Activated T-cell treated with anti-CD3 and anti-CD28 coated beads, Interleukin-2, amount 50 U/mL, for 72 hours (primary cell): ENCODE measurements at regions not wholly inside any gene's neighbourhood (a gene's known extent, or its start where the extent isn't known, plus 50 kb on each side); places are given as distances from the start of the nearest gene placed in this dataset.
"Not testable (repeated sequence)": the region's sequence is repeated elsewhere in the genome, so short reads cannot be mapped to it uniquely, and the experiment has no call there.

ENCODE experiments used
- ATAC-seq, 2 donors: fragments of 150-1000 bp; cut with Tn5 transposase; replicated peaks in 1 of 2; 2 replicates each; pipeline ENCODE4 v1.10.0; 2021; ENCODE audit warnings: moderate library complexity in 2 of 2, mild to moderate bottlenecking in 1 of 2
- DNase-seq, 2 donors: peaks; one replicate each; pipeline ENCODE4 v3.0.0; 2021 to 2022; ENCODE audit warnings: mixed read lengths in 1 of 2
- H3K27ac Mint-ChIP-seq: one replicate; pipeline ENCODE4 v1.8.0; 2022; ENCODE audit warnings: mild to moderate bottlenecking, moderate library complexity, mixed read lengths
- H3K27me3 Mint-ChIP-seq: one replicate; pipeline ENCODE4 v1.8.0; 2022; ENCODE audit warnings: low read depth, mixed read lengths
- H3K36me3 Mint-ChIP-seq, 2 donors: one replicate each; pipeline ENCODE4 v1.8.0; 2022; ENCODE audit warnings: mixed read lengths in 2 of 2, mild to moderate bottlenecking in 1 of 2; ENCODE audit not compliant: insufficient read depth in 2 of 2
- H3K4me1 Mint-ChIP-seq: one replicate; pipeline ENCODE4 v1.8.0; 2022; ENCODE audit warnings: low read depth, mixed read lengths
- H3K4me3 Mint-ChIP-seq, 2 donors: one replicate each; pipeline ENCODE4 v1.8.0; 2022; ENCODE audit warnings: mild to moderate bottlenecking in 2 of 2, mixed read lengths in 2 of 2, moderate library complexity in 2 of 2
- H3K9me3 Mint-ChIP-seq, 2 donors: one replicate each; pipeline ENCODE4 v1.8.0; 2022; ENCODE audit warnings: mixed read lengths in 2 of 2

GRCh38 chr4:117699595-117699994, 334.7 kb upstream of the NDST3 start:
- no peaks in the 10 kb centered on the region for H3K4me1 Mint-ChIP-seq

GRCh38 chr4:117700111-117700892, 334.0 kb upstream of the NDST3 start:
- Mint-ChIP-seq H3K27me3 (no peaks in the 10 kb centered on the region), H3K36me3 (no peaks in the 10 kb centered on the region)
- ATAC-seq, result no peak

More at GRCh38 chr4:117699595-117699994, 334.7 kb upstream of the NDST3 start:
- Mint-ChIP-seq H3K36me3 (no peaks in the 10 kb centered on the region), H3K9me3 (peaks cover 0 to 3% of the 10 kb centered on the region in 2 donors), H3K4me3 (no peak overlapping the region), H3K27ac (no peak overlapping the region), H3K27me3 (no peaks in the 10 kb centered on the region)
- ATAC-seq, result no peak
- no peak for DNase-seq

GRCh38 chr4:117702353-117702752, 331.9 kb upstream of the NDST3 start:
- no peaks in the 10 kb centered on the region for H3K36me3 Mint-ChIP-seq
- H3K4me3 Mint-ChIP-seq, result no peak overlapping the region
- H3K27me3 Mint-ChIP-seq, result no peaks in the 10 kb centered on the region
- no peaks in the 10 kb centered on the region for H3K4me1 Mint-ChIP-seq
- DNase-seq, result no peak
- ATAC-seq, result no peak
- no peak overlapping the region for H3K27ac Mint-ChIP-seq
- peaks cover 0 to 4% of the 10 kb centered on the region in 2 donors for H3K9me3 Mint-ChIP-seq

More at GRCh38 chr4:117700111-117700892, 334.0 kb upstream of the NDST3 start:
- Mint-ChIP-seq H3K27ac (no peak overlapping the region), H3K9me3 (peaks cover 0 to 3% of the 10 kb centered on the region in 2 donors), H3K4me1 (no peaks in the 10 kb centered on the region), H3K4me3 (no peak overlapping the region)
- DNase-seq, result no peak

GRCh38 chr4:117704721-117705120, 329.6 kb upstream of the NDST3 start:
- Mint-ChIP-seq H3K4me3 (no peak overlapping the region), H3K36me3 (peaks cover 0 to 1% of the 10 kb centered on the region in 2 donors), H3K27ac (no peak overlapping the region), H3K9me3 (peaks cover 5 to 9% of the 10 kb centered on the region in 2 donors), H3K4me1 (no peaks in the 10 kb centered on the region), H3K27me3 (no peaks in the 10 kb centered on the region)
- no peak for ATAC-seq
- DNase-seq, result no peak

- Mint-ChIP-seq H3K4me1 (no peaks in the 10 kb centered on the region), H3K36me3 (peaks cover 0 to 1% of the 10 kb centered on the region in 2 donors), H3K9me3 (peaks cover 5 to 7% of the 10 kb centered on the region in 2 donors), H3K27ac (no peak overlapping the region), H3K27me3 (no peaks in the 10 kb centered on the region), H3K4me3 (no peak overlapping the region)
- DNase-seq (no peak), ATAC-seq (no peak)
Observed at GRCh38 chr4:117740736-117741135, 293.6 kb upstream of the NDST3 start.

- not testable (repeated sequence) for H3K36me3 Mint-ChIP-seq, H3K4me1 Mint-ChIP-seq, DNase-seq, H3K27ac Mint-ChIP-seq, H3K9me3 Mint-ChIP-seq, H3K27me3 Mint-ChIP-seq, H3K4me3 Mint-ChIP-seq, ATAC-seq
Observed at GRCh38 chr4:117745379-117745778, 288.9 kb upstream of the NDST3 start.

- Mint-ChIP-seq H3K4me3 (no peak overlapping the region), H3K4me1 (no peaks in the 10 kb centered on the region), H3K27ac (no peak overlapping the region), H3K36me3 (no peaks in the 10 kb centered on the region), H3K27me3 (no peaks in the 10 kb centered on the region), H3K9me3 (peaks cover 6 to 11% of the 10 kb centered on the region in 2 donors)
- DNase-seq, result no peak
- no peak for ATAC-seq
Observed at GRCh38 chr4:117755438-117755837, 278.8 kb upstream of the NDST3 start.

GRCh38 chr4:117768610-117769009, 265.7 kb upstream of the NDST3 start:
- no peaks in the 10 kb centered on the region for H3K36me3 Mint-ChIP-seq
- no peak overlapping the region for H3K27ac Mint-ChIP-seq
- H3K9me3 Mint-ChIP-seq, result no peaks in the 10 kb centered on the region
- no peaks in the 10 kb centered on the region for H3K27me3 Mint-ChIP-seq
- H3K4me3 Mint-ChIP-seq, result no peak overlapping the region
- H3K4me1 Mint-ChIP-seq, result no peaks in the 10 kb centered on the region
- no peak for DNase-seq
- no peak for ATAC-seq

GRCh38 chr4:117770269-117771102, 263.8 kb upstream of the NDST3 start:
- H3K4me1 Mint-ChIP-seq, result no peaks in the 10 kb centered on the region
- no peak for ATAC-seq
- H3K27me3 Mint-ChIP-seq, result no peaks in the 10 kb centered on the region
- no peak overlapping the region for H3K4me3 Mint-ChIP-seq
- H3K9me3 Mint-ChIP-seq, result no peaks in the 10 kb centered on the region
- no peak overlapping the region for H3K27ac Mint-ChIP-seq
- DNase-seq, result no peak
- no peaks in the 10 kb centered on the region for H3K36me3 Mint-ChIP-seq

GRCh38 chr4:117771647-117772337, 262.5 kb upstream of the NDST3 start:
- H3K4me1 Mint-ChIP-seq, result no peaks in the 10 kb centered on the region
- no peak overlapping the region for H3K4me3 Mint-ChIP-seq
- H3K36me3 Mint-ChIP-seq, result no peaks in the 10 kb centered on the region
- no peaks in the 10 kb centered on the region for H3K27me3 Mint-ChIP-seq
- no peak for DNase-seq
- no peak overlapping the region for H3K27ac Mint-ChIP-seq
- peaks cover 0 to 2% of the 10 kb centered on the region in 2 donors for H3K9me3 Mint-ChIP-seq
- ATAC-seq, result no peak

GRCh38 chr4:117773064-117773936, 261.0 kb upstream of the NDST3 start:
- no peaks in the 10 kb centered on the region for H3K4me1 Mint-ChIP-seq
- DNase-seq, result no peak
- ATAC-seq, result no peak
- no peaks in the 10 kb centered on the region for H3K27me3 Mint-ChIP-seq
- peaks cover 0 to 3% of the 10 kb centered on the region in 2 donors for H3K9me3 Mint-ChIP-seq
- H3K36me3 Mint-ChIP-seq, result no peaks in the 10 kb centered on the region
- no peak overlapping the region for H3K4me3 Mint-ChIP-seq
- H3K27ac Mint-ChIP-seq, result no peak overlapping the region

- DNase-seq (no peak), ATAC-seq (no peak)
- Mint-ChIP-seq H3K27ac (no peak overlapping the region), H3K9me3 (peaks cover 0 to 3% of the 10 kb centered on the region in 2 donors), H3K4me1 (no peaks in the 10 kb centered on the region), H3K27me3 (no peaks in the 10 kb centered on the region), H3K36me3 (no peaks in the 10 kb centered on the region), H3K4me3 (no peak overlapping the region)
Observed at GRCh38 chr4:117777721-117778120, 256.6 kb upstream of the NDST3 start.
